Activated naive CD4-positive, alpha-beta T cell treated with anti-CD3 and anti-CD28 coated beads for 36 hours (primary cell): ENCODE measurements at regions not wholly inside any gene's neighbourhood (a gene's known extent, or its start where the extent isn't known, plus 50 kb on each side); places are given as distances from the start of the nearest gene placed in this dataset.

Source experiments
- CTCF ChIA-PET: fragments of 350-600 bp; sonication (Branson Sonifier 250); formaldehyde crosslinking; loops from one replicate; lab custom pipeline; 2021; ENCODE audit warnings: antibody characterized with exemption; lab: Charles Lee
- DNase-seq: peaks from one replicate; pipeline ENCODE4 v3.0.0-alpha.2; 2020
- H3K27ac Mint-ChIP-seq: one replicate; pipeline ENCODE4 v1.8.0; 2021; ENCODE audit warnings: mild to moderate bottlenecking, mixed read lengths
- H3K27me3 Mint-ChIP-seq: one replicate; pipeline ENCODE4 v1.8.0; 2021; ENCODE audit warnings: low read depth, mixed read lengths
- H3K36me3 Mint-ChIP-seq: one replicate; pipeline ENCODE4 v1.8.0; 2021; ENCODE audit warnings: low read depth, mixed read lengths
- H3K4me1 Mint-ChIP-seq: one replicate; pipeline ENCODE4 v1.8.0; 2021; ENCODE audit warnings: low read depth, mixed read lengths
- H3K4me3 Mint-ChIP-seq: one replicate; pipeline ENCODE4 v1.8.0; 2021; ENCODE audit warnings: mild to moderate bottlenecking, moderate library complexity, mixed read lengths
- H3K9me3 Mint-ChIP-seq: one replicate; pipeline ENCODE4 v1.8.0; 2021; ENCODE audit warnings: mixed read lengths
- intact Hi-C: fragments of 100-400 bp; cut with micrococcal nuclease; formaldehyde crosslinking; loops from one replicate; pipeline ENCODE4 v1.15.1; 2023

- no peaks in the 10 kb centered on the region for H3K9me3 Mint-ChIP-seq
- H3K4me1 Mint-ChIP-seq: no peaks in the 10 kb centered on the region
- no peaks in the 10 kb centered on the region for H3K27me3 Mint-ChIP-seq
- intact Hi-C loops: no loop called here
- no peak overlapping the region for H3K27ac Mint-ChIP-seq
- no peak for DNase-seq
- CTCF ChIA-PET: no interaction called here
- no peaks in the 10 kb centered on the region for H3K36me3 Mint-ChIP-seq
- H3K4me3 Mint-ChIP-seq: no peak overlapping the region
These were observed 63.3 kb upstream of the TAF1L start for GRCh38 chr9:32698706-32699277.

- no peak for DNase-seq
- Mint-ChIP-seq H3K27me3 (no peaks in the 10 kb centered on the region), H3K4me3 (no peak overlapping the region), H3K4me1 (no peaks in the 10 kb centered on the region), H3K36me3 (no peaks in the 10 kb centered on the region), H3K9me3 (no peaks in the 10 kb centered on the region), H3K27ac (no peak overlapping the region)
- intact Hi-C loops: loop anchor here (10.0 kb wide), 2 partner anchors 57 to 327 kb away; no protein-coding TSS in a partner anchor
- CTCF ChIA-PET: no interaction called here
These were observed 66.0 kb upstream of the TAF1L start for GRCh38 chr9:32701321-32702022.

GRCh38 chr9:32703635-32704034 is 68.2 kb upstream of the TAF1L start:
- no peak overlapping the region for H3K4me3 Mint-ChIP-seq
- intact Hi-C loops: loop anchor here (10.0 kb wide), 2 partner anchors 59 to 329 kb away; no protein-coding TSS in a partner anchor
- no peaks in the 10 kb centered on the region for H3K36me3 Mint-ChIP-seq
- H3K4me1 Mint-ChIP-seq: no peaks in the 10 kb centered on the region
- H3K27me3 Mint-ChIP-seq: no peaks in the 10 kb centered on the region
- no peak for DNase-seq
- no peaks in the 10 kb centered on the region for H3K9me3 Mint-ChIP-seq
- CTCF ChIA-PET: interaction anchor here (0.9 kb wide), 1 partner anchor 114 kb away, joined by 3 read pairs; no protein-coding TSS in a partner anchor
- no peak overlapping the region for H3K27ac Mint-ChIP-seq

- no peak overlapping the region for H3K27ac Mint-ChIP-seq
- intact Hi-C loops: loop anchor here (10.0 kb wide), 2 partner anchors 60 to 330 kb away; no protein-coding TSS in a partner anchor
- CTCF ChIA-PET: no interaction called here
- no peaks in the 10 kb centered on the region for H3K9me3 Mint-ChIP-seq
- no peak overlapping the region for H3K4me3 Mint-ChIP-seq
- no peaks in the 10 kb centered on the region for H3K4me1 Mint-ChIP-seq
- DNase-seq: no peak
- no peaks in the 10 kb centered on the region for H3K27me3 Mint-ChIP-seq
- no peaks in the 10 kb centered on the region for H3K36me3 Mint-ChIP-seq
These were observed 68.9 kb upstream of the TAF1L start for GRCh38 chr9:32704343-32704742.

- intact Hi-C loops: loop anchor here (10.0 kb wide), 2 partner anchors 60 to 330 kb away; no protein-coding TSS in a partner anchor
- H3K27ac Mint-ChIP-seq: no peak overlapping the region
- no peaks in the 10 kb centered on the region for H3K9me3 Mint-ChIP-seq
- H3K27me3 Mint-ChIP-seq: no peaks in the 10 kb centered on the region
- DNase-seq: no peak
- H3K4me1 Mint-ChIP-seq: no peaks in the 10 kb centered on the region
- H3K36me3 Mint-ChIP-seq: no peaks in the 10 kb centered on the region
- CTCF ChIA-PET: interaction anchor here (0.9 kb wide), 1 partner anchor 123 kb away, joined by 3 read pairs; no protein-coding TSS in a partner anchor
- H3K4me3 Mint-ChIP-seq: no peak overlapping the region
These were observed 69.6 kb upstream of the TAF1L start for GRCh38 chr9:32705059-32705458.

- intact Hi-C loops: loop anchor here (10.0 kb wide), 2 partner anchors 61 to 331 kb away; no protein-coding TSS in a partner anchor
- CTCF ChIA-PET: no interaction called here
- Mint-ChIP-seq H3K36me3 (no peaks in the 10 kb centered on the region), H3K4me3 (no peak overlapping the region), H3K9me3 (no peaks in the 10 kb centered on the region), H3K4me1 (no peaks in the 10 kb centered on the region), H3K27me3 (no peaks in the 10 kb centered on the region), H3K27ac (no peak overlapping the region)
- DNase-seq: no peak
These were observed 70.7 kb upstream of the TAF1L start for GRCh38 chr9:32706004-32706724.

- no peak overlapping the region for H3K27ac Mint-ChIP-seq
- no peaks in the 10 kb centered on the region for H3K4me1 Mint-ChIP-seq
- H3K36me3 Mint-ChIP-seq: no peaks in the 10 kb centered on the region
- intact Hi-C loops: loop anchor here (10.0 kb wide), 2 partner anchors 62 to 332 kb away; no protein-coding TSS in a partner anchor
- no peaks in the 10 kb centered on the region for H3K9me3 Mint-ChIP-seq
- no peak overlapping the region for H3K4me3 Mint-ChIP-seq
- CTCF ChIA-PET: no interaction called here
- DNase-seq: no peak
- H3K27me3 Mint-ChIP-seq: no peaks in the 10 kb centered on the region
These were observed 71.2 kb upstream of the TAF1L start for GRCh38 chr9:32706725-32707100.

- H3K36me3 Mint-ChIP-seq: no peaks in the 10 kb centered on the region
- no peaks in the 10 kb centered on the region for H3K4me1 Mint-ChIP-seq
- H3K9me3 Mint-ChIP-seq: no peaks in the 10 kb centered on the region
- no peak overlapping the region for H3K4me3 Mint-ChIP-seq
- intact Hi-C loops: loop anchor here (10.0 kb wide), 2 partner anchors 63 to 333 kb away; no protein-coding TSS in a partner anchor
- no peak for DNase-seq
- H3K27ac Mint-ChIP-seq: no peak overlapping the region
- no peaks in the 10 kb centered on the region for H3K27me3 Mint-ChIP-seq
- CTCF ChIA-PET: interaction anchor here (1.1 kb wide), 1 partner anchor 10 kb away, joined by 3 read pairs; no protein-coding TSS in a partner anchor
These were observed 71.9 kb upstream of the TAF1L start for GRCh38 chr9:32707326-32707725.

- Mint-ChIP-seq H3K9me3 (peaks cover 1% of the 10 kb centered on the region), H3K4me3 (no peak overlapping the region), H3K27me3 (no peaks in the 10 kb centered on the region), H3K4me1 (no peaks in the 10 kb centered on the region), H3K36me3 (no peaks in the 10 kb centered on the region), H3K27ac (no peak overlapping the region)
- DNase-seq: no peak
- intact Hi-C loops: loop anchor here (10.0 kb wide), 2 partner anchors 64 to 334 kb away; no protein-coding TSS in a partner anchor
- CTCF ChIA-PET: interaction anchor here (1.1 kb wide), 1 partner anchor 12 kb away, joined by 3 read pairs; no protein-coding TSS in a partner anchor
These were observed 73.1 kb upstream of the TAF1L start for GRCh38 chr9:32708480-32709150.

- CTCF ChIA-PET: no interaction called here
- H3K27me3 Mint-ChIP-seq: no peaks in the 10 kb centered on the region
- H3K9me3 Mint-ChIP-seq: peaks cover 1% of the 10 kb centered on the region
- no peak for DNase-seq
- intact Hi-C loops: loop anchor here (10.0 kb wide), 2 partner anchors 65 to 335 kb away; no protein-coding TSS in a partner anchor
- no peaks in the 10 kb centered on the region for H3K36me3 Mint-ChIP-seq
- H3K27ac Mint-ChIP-seq: no peak overlapping the region
- no peak overlapping the region for H3K4me3 Mint-ChIP-seq
- no peaks in the 10 kb centered on the region for H3K4me1 Mint-ChIP-seq
These were observed 73.5 kb upstream of the TMEM215 start for GRCh38 chr9:32709871-32710270.

- Mint-ChIP-seq H3K4me1 (no peaks in the 10 kb centered on the region), H3K4me3 (no peak overlapping the region), H3K36me3 (no peaks in the 10 kb centered on the region), H3K27me3 (peaks cover 3% of the 10 kb centered on the region), H3K9me3 (peaks cover 1% of the 10 kb centered on the region), H3K27ac (no peak overlapping the region)
- CTCF ChIA-PET: no interaction called here
- DNase-seq: no peak
- intact Hi-C loops: no loop called here
These were observed 66.9 kb upstream of the TMEM215 start for GRCh38 chr9:32716425-32716824.
